GM23248 (cell line): ENCODE measurements at regions not wholly inside any gene's neighbourhood (a gene's known extent, or its start where the extent isn't known, plus 50 kb on each side); places are given as distances from the start of the nearest gene placed in this dataset.
A peak's percentile ranks its signal among the peaks of the same experiment; 100 is the strongest.

Experiments used
- DNase-seq: peaks from one replicate; pipeline ENCODE4 v3.0.0-alpha.2; 2015
- H2AFZ ChIP-seq: fragments of 200-600 bp; sonication (generic); 2 replicates; pipeline ENCODE4 v1.6.1; 2016; ENCODE audit warnings: antibody characterized with exemption
- H3F3A ChIP-seq: fragments of 200-600 bp; sonication (generic); 2 replicates; pipeline ENCODE4 v1.6.1; 2016; ENCODE audit warnings: mild to moderate bottlenecking, antibody characterized with exemption, mixed run types; ENCODE audit not compliant: insufficient read depth
- H3K27ac ChIP-seq: fragments of 200-600 bp; sonication (generic); 2 replicates; pipeline ENCODE4 v1.5.1; 2016; ENCODE audit warnings: mild to moderate bottlenecking
- H3K27me3 ChIP-seq: fragments of 200-600 bp; sonication (generic); replicated peaks from 2 replicates; pipeline ENCODE4 v1.6.1; 2016; ENCODE audit warnings: mild to moderate bottlenecking; ENCODE audit not compliant: insufficient read depth
- H3K36me3 ChIP-seq: fragments of 200-600 bp; sonication (generic); 2 replicates; pipeline ENCODE4 v1.6.1; 2016; ENCODE audit warnings: low read depth, mild to moderate bottlenecking
- H3K4me1 ChIP-seq: fragments of 200-600 bp; sonication (generic); 2 replicates; pipeline ENCODE4 v1.6.1; 2016; ENCODE audit warnings: mild to moderate bottlenecking; ENCODE audit not compliant: insufficient read depth
- H3K4me2 ChIP-seq: fragments of 200-600 bp; sonication (generic); one replicate; pipeline ENCODE4 v1.6.1; 2016; ENCODE audit warnings: mild to moderate bottlenecking; ENCODE audit not compliant: unreplicated experiment
- H3K4me3 ChIP-seq: fragments of 200-600 bp; sonication (generic); 2 replicates; pipeline ENCODE4 v1.5.1; 2016; ENCODE audit warnings: mild to moderate bottlenecking
- H3K79me2 ChIP-seq: fragments of 200-600 bp; sonication (generic); 2 replicates; pipeline ENCODE4 v1.6.1; 2016; ENCODE audit warnings: mild to moderate bottlenecking; ENCODE audit not compliant: insufficient read depth
- H3K9ac ChIP-seq: fragments of 200-600 bp; sonication (generic); 2 replicates; pipeline ENCODE4 v1.6.1; 2016; ENCODE audit warnings: mild to moderate bottlenecking
- H3K9me2 ChIP-seq: fragments of 200-600 bp; sonication (generic); 2 replicates; pipeline ENCODE4 v1.6.1; 2016; ENCODE audit warnings: mixed run types, mild to moderate bottlenecking, moderate library complexity; ENCODE audit not compliant: insufficient read depth
- H3K9me3 ChIP-seq: fragments of 200-600 bp; sonication (generic); one replicate; pipeline ENCODE4 v1.6.1; 2017; ENCODE audit warnings: low read depth
- H4K20me1 ChIP-seq: fragments of 200-600 bp; sonication (generic); 2 replicates; pipeline ENCODE4 v1.6.0; 2016; ENCODE audit not compliant: insufficient read depth
- EZH2 ChIP-seq: fragments of 200-600 bp; sonication (generic); IDR thresholded peaks from 2 replicates; pipeline ENCODE4 v1.6.1; 2018; ENCODE audit warnings: antibody characterized with exemption, mild to moderate bottlenecking; ENCODE audit not compliant: insufficient read depth, poor library complexity, severe bottlenecking
- EZH2phosphoT487 ChIP-seq: fragments of 200-600 bp; sonication (generic); IDR thresholded peaks from 2 replicates; pipeline ENCODE4 v1.6.1; 2018; ENCODE audit warnings: antibody characterized with exemption, moderate library complexity, mild to moderate bottlenecking, low read depth; ENCODE audit not compliant: insufficient read depth
- WGBS, 2 experiments: methylation state at CpG; one replicate each; pipeline ENCODE4 v1.1.6; 2015 to 2017; ENCODE audit warnings: low lambda C conversion rate in 2 of 2, low coverage in 1 of 2; ENCODE audit errors: missing lambda C conversion rate in 2 of 2; 5-methylcytosine and 5-hydroxymethylcytosine counted together
- in situ Hi-C: fragments of 300-500 bp; cut with MboI; formaldehyde crosslinking; loops from 2 replicates; pipeline ENCODE4 v1.15.0; 2020

- no peaks in the 10 kb centered on the region for H3K27me3 ChIP-seq
- DNase-seq, result no peak
- no peaks in the 10 kb centered on the region for H3K36me3 ChIP-seq
- H3K4me3 ChIP-seq, result no peak overlapping the region
- H3K27ac ChIP-seq, result no peak overlapping the region
- 72 to 73% methylated on average over 4 of the region's 4 CpGs for WGBS, 2 experiments
- H2AFZ ChIP-seq, result no peak overlapping the region
- H3K4me2 ChIP-seq, result no peak overlapping the region
- no peak overlapping the region for H3K9ac ChIP-seq
- TF ChIP-seq EZH2phosphoT487, result no peak
- no peak for TF ChIP-seq EZH2
- in situ Hi-C loops, result no loop called here
- no peaks in the 10 kb centered on the region for H3K9me2 ChIP-seq
- no peaks in the 10 kb centered on the region for H4K20me1 ChIP-seq
- no peaks in the 10 kb centered on the region for H3K9me3 ChIP-seq
- H3F3A ChIP-seq, result no peaks in the 10 kb centered on the region
- H3K79me2 ChIP-seq, result no peaks in the 10 kb centered on the region
- peaks cover 10% of the 10 kb centered on the region; the same call in 1 of the 2 replicates for H3K4me1 ChIP-seq
Observed at GRCh38 chr1:30619619-30620018, 103.8 kb downstream of the MATN1 start.

GRCh38 chr1:30618335-30618747, 105.0 kb downstream of the MATN1 start:
- TF ChIP-seq EZH2, result no peak
- TF ChIP-seq EZH2phosphoT487, result no peak
- Histone ChIP-seq H3K36me3 (no peaks in the 10 kb centered on the region), H4K20me1 (no peaks in the 10 kb centered on the region), H2AFZ (no peak overlapping the region), H3K4me3 (no peak overlapping the region), H3K9me3 (no peaks in the 10 kb centered on the region), H3K9ac (no peak overlapping the region), H3K4me1 (peaks cover 15% of the 10 kb centered on the region; the same call in 1 of the 2 replicates), H3K79me2 (no peaks in the 10 kb centered on the region), H3K9me2 (no peaks in the 10 kb centered on the region), H3K27ac (no peak overlapping the region), H3K27me3 (no peaks in the 10 kb centered on the region), H3K4me2 (no peak overlapping the region), H3F3A (no peaks in the 10 kb centered on the region)
- in situ Hi-C loops, result no loop called here
- DNase-seq, result peak; percentile 56
- WGBS, 2 experiments, result 50 to 52% methylated on average over 6 of the region's 6 CpGs

GRCh38 chr1:30616759-30617158, 106.6 kb downstream of the MATN1 start:
- Histone ChIP-seq H2AFZ (no peak overlapping the region), H3K9me2 (no peaks in the 10 kb centered on the region), H3F3A (no peaks in the 10 kb centered on the region), H3K36me3 (no peaks in the 10 kb centered on the region), H3K4me2 (no peak overlapping the region), H3K9ac (no peak overlapping the region), H3K27ac (no peak overlapping the region), H3K4me3 (no peak overlapping the region), H3K9me3 (no peaks in the 10 kb centered on the region), H3K79me2 (no peaks in the 10 kb centered on the region), H4K20me1 (no peaks in the 10 kb centered on the region), H3K4me1 (peaks cover 18% of the 10 kb centered on the region; the same call in 1 of the 2 replicates), H3K27me3 (no peaks in the 10 kb centered on the region)
- DNase-seq, result no peak
- TF ChIP-seq EZH2 (no peak), EZH2phosphoT487 (no peak)
- in situ Hi-C loops, result no loop called here
- 92% methylated on average over 7 of the region's 7 CpGs for WGBS, 2 experiments

- no peak overlapping the region for H3K4me2 ChIP-seq
- H4K20me1 ChIP-seq, result no peaks in the 10 kb centered on the region
- in situ Hi-C loops, result no loop called here
- 89% methylated on average over 8 of the region's 8 CpGs for WGBS, 2 experiments
- H3F3A ChIP-seq, result no peaks in the 10 kb centered on the region
- H3K4me1 ChIP-seq, result peaks cover 18% of the 10 kb centered on the region; the same call in 1 of the 2 replicates
- H2AFZ ChIP-seq, result no peak overlapping the region
- H3K4me3 ChIP-seq, result no peak overlapping the region
- H3K36me3 ChIP-seq, result no peaks in the 10 kb centered on the region
- TF ChIP-seq EZH2 (no peak), EZH2phosphoT487 (no peak)
- no peaks in the 10 kb centered on the region for H3K9me3 ChIP-seq
- H3K27me3 ChIP-seq, result no peaks in the 10 kb centered on the region
- no peak for DNase-seq
- H3K79me2 ChIP-seq, result no peaks in the 10 kb centered on the region
- H3K27ac ChIP-seq, result no peak overlapping the region
- no peak overlapping the region for H3K9ac ChIP-seq
- H3K9me2 ChIP-seq, result no peaks in the 10 kb centered on the region
Observed at GRCh38 chr1:30615816-30616590, 107.4 kb downstream of the MATN1 start.
